H1 (cell line): ENCODE measurements at regions not wholly inside any gene's neighbourhood (a gene's known extent, or its start where the extent isn't known, plus 50 kb on each side); places are given as distances from the start of the nearest gene placed in this dataset.
A peak's percentile ranks its signal among the peaks of the same experiment; 100 is the strongest.

Source experiments
- CTCF ChIA-PET: fragments of 300-600 bp; sonication (Branson Sonifier 250); formaldehyde crosslinking; loops from one replicate; lab custom pipeline; 2021; ENCODE audit not compliant: partially characterized antibody; lab: Charles Lee
- POLR2A ChIA-PET: fragments of 300-600 bp; sonication (Branson Sonifier 250); formaldehyde crosslinking; loops from one replicate; lab custom pipeline; 2021; ENCODE audit warnings: inconsistent platforms; ENCODE audit not compliant: partially characterized antibody; lab: Charles Lee
- DNase-seq, 2 experiments: peaks; one replicate each; pipeline versions ENCODE4 v3.0.0 to v3.0.0-alpha.2; 2010 to 2022; ENCODE audit warnings: low spot score in 2 of 2, low read depth in 1 of 2, mixed read lengths in 1 of 2
- FAIRE-seq: peaks from 2 replicates; lab custom pipeline; 2011; peaks lifted over from hg19 to GRCh38; lab: Jason Lieb, UNC
- H2AFZ ChIP-seq: 2 replicates; pipeline ENCODE4 v1.8.1; 2012; ENCODE audit warnings: low read length, inconsistent platforms
- H2AK5ac ChIP-seq: 2 replicates; pipeline ENCODE4 v1.6.1; 2013; ENCODE audit warnings: low read depth, low read length
- H2BK120ac ChIP-seq: replicated peaks from 2 replicates; pipeline ENCODE3; 2013; ENCODE audit warnings: low read depth, low read length, inconsistent platforms
- H2BK12ac ChIP-seq: 2 replicates; pipeline ENCODE4 v1.6.1; 2013; ENCODE audit warnings: low read depth, low read length
- H2BK15ac ChIP-seq: 2 replicates; pipeline ENCODE4 v1.6.1; 2013; ENCODE audit warnings: low read length
- H2BK20ac ChIP-seq: 2 replicates; pipeline ENCODE4 v1.6.1; 2013; ENCODE audit warnings: low read length
- H2BK5ac ChIP-seq: 2 replicates; pipeline ENCODE4 v1.6.1; 2013; ENCODE audit warnings: low read depth, low read length
- H3K14ac ChIP-seq: 2 replicates; pipeline ENCODE4 v1.6.1; 2013; ENCODE audit warnings: inconsistent platforms; ENCODE audit not compliant: insufficient read length
- H3K18ac ChIP-seq: 2 replicates; pipeline ENCODE4 v1.6.1; 2013; ENCODE audit warnings: low read length; ENCODE audit errors: extremely low read depth
- H3K23ac ChIP-seq: 2 replicates; pipeline ENCODE4 v1.6.1; 2013; ENCODE audit warnings: inconsistent platforms; ENCODE audit not compliant: insufficient read length
- H3K23me2 ChIP-seq: 2 replicates; pipeline ENCODE4 v1.6.1; 2013; ENCODE audit warnings: low read depth, low read length
- H3K27ac ChIP-seq: 2 replicates; pipeline ENCODE4 v1.6.1; 2011; ENCODE audit warnings: low read depth, low read length, inconsistent platforms
- H3K27me3 ChIP-seq, 4 experiments: replicated peaks in 1 of 4; 1 replicate in 1 of 4; 2 replicates in 3 of 4; pipeline versions ENCODE4 v1.6.1 to v1.8.1; 2011 to 2013; ENCODE audit warnings: low read length in 3 of 4, mild to moderate bottlenecking in 3 of 4, inconsistent platforms in 2 of 4, mixed read lengths in 2 of 4, moderate library complexity in 1 of 4; ENCODE audit not compliant: control insufficient read depth in 3 of 4, insufficient read depth in 3 of 4; ENCODE audit errors: extremely low read depth in 1 of 4
- H3K36me3 ChIP-seq, 4 experiments: 2 replicates each; pipeline versions ENCODE4 v1.6.1 to v1.8.1; 2011 to 2013; ENCODE audit warnings: mild to moderate bottlenecking in 4 of 4, low read length in 3 of 4, moderate library complexity in 2 of 4, control low read depth in 1 of 4, inconsistent platforms in 1 of 4; ENCODE audit not compliant: insufficient read depth in 4 of 4, control insufficient read depth in 2 of 4
- H3K4ac ChIP-seq: replicated peaks from 2 replicates; pipeline ENCODE3; 2013; ENCODE audit warnings: low read length, low read depth, mixed read lengths, inconsistent platforms; ENCODE audit not compliant: insufficient read length
- H3K4me1 ChIP-seq, 4 experiments: replicated peaks in 1 of 4; 1 replicate in 1 of 4; 2 replicates in 3 of 4; pipeline versions ENCODE4 v1.6.1 to v1.8.1; 2011 to 2013; ENCODE audit warnings: low read length in 3 of 4, inconsistent platforms in 2 of 4, mixed read lengths in 1 of 4; ENCODE audit not compliant: insufficient read depth in 4 of 4, control insufficient read depth in 3 of 4
- H3K4me2 ChIP-seq, 2 experiments: 2 replicates each; pipeline versions ENCODE4 v1.6.1 to v1.8.1; 2011 to 2013; ENCODE audit warnings: low read depth in 2 of 2, low read length in 2 of 2, control low read depth in 1 of 2, inconsistent platforms in 1 of 2, mild to moderate bottlenecking in 1 of 2; ENCODE audit not compliant: insufficient read depth in 1 of 2
- H3K4me3 ChIP-seq, 4 experiments: fragments of 200-600, 300-600 bp in 1 of 4; sonication (generic), shearing (Covaris generic), sonication (Bioruptor Twin) in 1 of 4; 2 replicates each; pipeline versions ENCODE4 v1.5.1 to v1.8.1; 2011 to 2016; ENCODE audit warnings: low read length in 4 of 4, low read depth in 3 of 4, control low read depth in 2 of 4, inconsistent platforms in 2 of 4, mild to moderate bottlenecking in 2 of 4, mixed read lengths in 1 of 4, moderate library complexity in 1 of 4; ENCODE audit not compliant: insufficient read depth in 2 of 4; ENCODE audit errors: extremely low read depth in 1 of 4
- H3K56ac ChIP-seq: replicated peaks from 2 replicates; pipeline ENCODE3; 2013; ENCODE audit warnings: low read depth, mild to moderate bottlenecking, mixed read lengths, low read length, inconsistent platforms; ENCODE audit not compliant: insufficient read length
- H3K79me1 ChIP-seq: 2 replicates; pipeline ENCODE4 v1.6.1; 2013; ENCODE audit warnings: low read depth, low read length, control low read depth
- H3K79me2 ChIP-seq, 2 experiments: 2 replicates each; pipeline versions ENCODE4 v1.6.1 to v1.8.1; 2012 to 2013; ENCODE audit warnings: low read length in 2 of 2, mild to moderate bottlenecking in 2 of 2, inconsistent platforms in 1 of 2; ENCODE audit not compliant: insufficient read depth in 2 of 2, control insufficient read depth in 1 of 2
- H3K9ac ChIP-seq, 4 experiments: replicated peaks in 1 of 4; 1 replicate in 1 of 4; 2 replicates in 3 of 4; pipeline versions ENCODE4 v1.6.1 to v1.8.1; 2011 to 2013; ENCODE audit warnings: low read depth in 3 of 4, low read length in 3 of 4, control low read depth in 2 of 4, mild to moderate bottlenecking in 2 of 4, moderate library complexity in 2 of 4, inconsistent platforms in 1 of 4; ENCODE audit errors: extremely low read depth in 1 of 4
- H3K9me3 ChIP-seq, 2 experiments: 2 replicates each; pipeline versions ENCODE4 v1.6.1 to v1.8.1; 2012 to 2013; ENCODE audit warnings: mild to moderate bottlenecking in 2 of 2, moderate library complexity in 2 of 2, control low read depth in 1 of 2, inconsistent platforms in 1 of 2, low read depth in 1 of 2, low read length in 1 of 2, mixed read lengths in 1 of 2; ENCODE audit not compliant: insufficient read depth in 2 of 2
- H4K20me1 ChIP-seq, 2 experiments: replicated peaks in 1 of 2; 2 replicates each; pipeline versions ENCODE3 to v1.8.1; 2011 to 2013; ENCODE audit warnings: inconsistent platforms in 2 of 2, low read length in 2 of 2, mild to moderate bottlenecking in 1 of 2; ENCODE audit not compliant: insufficient read depth in 2 of 2, control insufficient read depth in 1 of 2
- H4K5ac ChIP-seq: 2 replicates; pipeline ENCODE4 v1.6.1; 2013; ENCODE audit warnings: low read length, low read depth, mixed read lengths, inconsistent platforms; ENCODE audit not compliant: insufficient read length
- H4K8ac ChIP-seq: 2 replicates; pipeline ENCODE4 v1.8.0; 2013; ENCODE audit warnings: mild to moderate bottlenecking, moderate library complexity, low read length, inconsistent platforms; ENCODE audit not compliant: insufficient read depth; ENCODE audit errors: extremely low read depth
- H4K91ac ChIP-seq: replicated peaks from 2 replicates; pipeline ENCODE3; 2013; ENCODE audit warnings: low read length, mixed read lengths, inconsistent platforms; ENCODE audit not compliant: insufficient read length
- CHD1 ChIP-seq: IDR thresholded peaks from 2 replicates; pipeline ENCODE4 v1.6.1; 2012; ENCODE audit warnings: low read depth, low read length, improper control_type of control experiment
- EZH2 ChIP-seq: fragments of 200-600 bp; sonication (generic); IDR thresholded peaks from 2 replicates; pipeline ENCODE4 v1.7.1; 2012; ENCODE audit warnings: low read depth, mild to moderate bottlenecking, moderate library complexity, low read length, inconsistent platforms; ENCODE audit not compliant: severe bottlenecking
- PHF8 ChIP-seq: fragments of 200-600 bp; sonication (generic); conservative IDR thresholded peaks from 2 replicates; pipeline ENCODE4 v1.7.1; 2012; ENCODE audit warnings: low read depth, mild to moderate bottlenecking, inconsistent platforms, low read length, moderate library complexity
- POLR2AphosphoS5 ChIP-seq: IDR thresholded peaks from 2 replicates; pipeline ENCODE4 v1.6.1; 2011; ENCODE audit warnings: low read depth, low read length
- RAD21 ChIP-seq, 2 experiments: IDR thresholded peaks in 1 of 2; conservative IDR thresholded peaks in 1 of 2; 2 replicates each; pipeline ENCODE4 v1.6.1; 2011; ENCODE audit warnings: low read depth in 2 of 2, low read length in 2 of 2, improper control_type of control experiment in 1 of 2, inconsistent platforms in 1 of 2, mild to moderate bottlenecking in 1 of 2, moderate library complexity in 1 of 2
- SIRT6 ChIP-seq: IDR thresholded peaks from one replicate; pipeline ENCODE4 v1.7.1; 2012; ENCODE audit warnings: low read length, inconsistent platforms
- TBP ChIP-seq: IDR thresholded peaks from 2 replicates; pipeline ENCODE4 v1.6.1; 2011; ENCODE audit warnings: low read depth, low read length, improper control_type of control experiment
- WGBS, 2 experiments: shearing (Covaris generic) in 1 of 2; methylation state at CpG; one replicate each; pipeline versions ENCODE4 v1.1.6 to v1.1.7; 2013 to 2015; ENCODE audit warnings: low lambda C conversion rate in 2 of 2, mixed read lengths in 2 of 2, inconsistent platforms in 1 of 2, low coverage in 1 of 2, missing lambda C conversion rate in 1 of 2; ENCODE audit not compliant: insufficient replicate concordance in 2 of 2, insufficient coverage in 1 of 2, insufficient read length in 1 of 2; ENCODE audit errors: extremely low coverage in 1 of 2, missing lambda C conversion rate in 1 of 2; 5-methylcytosine and 5-hydroxymethylcytosine counted together
- TF ChIP-seq, protein P1 (sequence below): IDR thresholded peaks from 2 replicates; pipeline ENCODE4 v1.6.1; 2011; ENCODE audit warnings: low read length, improper control_type of control experiment

DNA sequence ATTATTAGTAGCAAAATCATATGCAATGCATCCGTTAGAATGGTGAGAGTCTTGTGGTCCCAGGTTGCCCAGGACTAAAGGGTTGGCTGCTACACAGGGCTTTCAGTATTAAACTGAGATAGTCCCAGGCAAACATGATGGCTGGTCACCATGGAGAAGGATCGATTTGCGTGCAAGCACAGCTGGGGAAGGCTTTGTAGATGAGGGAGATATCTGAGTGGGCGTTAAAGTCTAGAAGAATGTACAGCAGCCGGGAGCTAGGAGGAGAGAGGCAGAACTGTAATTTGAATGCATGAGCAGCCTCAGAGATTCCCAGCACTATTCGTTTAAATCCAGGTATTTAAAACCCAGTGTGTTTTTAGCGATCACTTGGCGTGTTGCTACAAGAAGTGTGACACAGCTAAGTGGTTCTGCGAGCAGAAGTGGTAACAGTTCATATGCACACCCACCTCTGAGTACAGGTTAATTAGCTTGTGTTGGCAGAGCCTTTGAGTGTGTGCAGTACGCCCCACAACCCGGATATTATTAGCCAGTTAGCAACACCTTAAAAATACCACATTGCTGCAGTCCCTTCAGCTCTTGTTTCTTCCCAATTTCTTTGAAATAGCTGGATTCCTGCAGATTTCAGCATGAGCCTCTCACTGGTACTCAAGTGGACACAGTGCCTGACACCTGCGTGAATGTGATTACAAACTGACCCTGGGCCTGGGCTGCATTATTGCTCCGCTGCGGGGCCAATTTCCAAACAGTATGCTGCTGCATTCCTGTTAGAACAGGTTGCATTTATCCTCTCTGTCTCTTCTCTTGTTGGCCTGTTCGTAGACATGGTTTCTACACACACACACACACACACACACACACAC is 67.2 kb upstream of the SCAF4 start:
- H3K27ac ChIP-seq: no peak overlapping the region

More for the DNA sequence above, 67.2 kb upstream of the SCAF4 start:
- H3K9ac ChIP-seq: no peak overlapping the region
- no peak for DNase-seq
- H2AK5ac ChIP-seq: 0 out of 2 replicates have a peak overlapping the region, but pooled peaks have one; percentile 39
- no peak overlapping the region; the same call in 1 of the 2 replicates for H4K8ac ChIP-seq
- 89% methylated on average over 15 of the region's 15 CpGs; no CpG with 5 or more reads in 1 of the 2 experiments for WGBS, 2 experiments
- H2BK15ac ChIP-seq: peak overlapping the region; percentile 37; the same call in 1 of the 2 replicates
- no peak for FAIRE-seq
- no peak overlapping the region for H3K23ac ChIP-seq
- H3K14ac ChIP-seq: no peak overlapping the region
- H3K56ac ChIP-seq: no peak overlapping the region
- no peaks in the 10 kb centered on the region for H3K9me3 ChIP-seq
- H4K5ac ChIP-seq: no peak overlapping the region
- peaks cover 3% of the 10 kb centered on the region; the same call in 1 of the 2 replicates for H3K23me2 ChIP-seq
- no peak overlapping the region for H2BK12ac ChIP-seq
- H2AFZ ChIP-seq: no peak overlapping the region
- POLR2A ChIA-PET: interaction anchor here (0.7 kb wide), 1 partner anchor 71 kb away, joined by 3 read pairs; no protein-coding TSS in a partner anchor
- no peak overlapping the region for H2BK20ac ChIP-seq
- no peak overlapping the region for H3K4me2 ChIP-seq
- H4K91ac ChIP-seq: no peak overlapping the region
- H3K27me3 ChIP-seq: no peaks in the 10 kb centered on the region
- H3K4me1 ChIP-seq: peaks cover 0 to 2% (median 0%) of the 10 kb centered on the region in 4 experiments; a peak in 1 of 7 replicates
- H3K79me2 ChIP-seq: no peaks in the 10 kb centered on the region
- no peak overlapping the region for H2BK120ac ChIP-seq
- no peaks in the 10 kb centered on the region for H3K36me3 ChIP-seq
- CTCF ChIA-PET: interaction anchor here (0.7 to 3.7 kb wide), 5 partner anchors 9 to 136 kb away, joined by 3 to 16 read pairs (median 4); no protein-coding TSS in a partner anchor
- no peak overlapping the region for H3K18ac ChIP-seq
- no peak overlapping the region for H3K4me3 ChIP-seq
- H3K4ac ChIP-seq: no peak overlapping the region
- TF ChIP-seq, protein P1, sequence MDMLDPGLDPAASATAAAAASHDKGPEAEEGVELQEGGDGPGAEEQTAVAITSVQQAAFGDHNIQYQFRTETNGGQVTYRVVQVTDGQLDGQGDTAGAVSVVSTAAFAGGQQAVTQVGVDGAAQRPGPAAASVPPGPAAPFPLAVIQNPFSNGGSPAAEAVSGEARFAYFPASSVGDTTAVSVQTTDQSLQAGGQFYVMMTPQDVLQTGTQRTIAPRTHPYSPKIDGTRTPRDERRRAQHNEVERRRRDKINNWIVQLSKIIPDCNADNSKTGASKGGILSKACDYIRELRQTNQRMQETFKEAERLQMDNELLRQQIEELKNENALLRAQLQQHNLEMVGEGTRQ: no peak
- no peak for TF ChIP-seq RAD21 (IDR thresholded peaks at IDR 0.05 in 1 of 2, conservative IDR thresholded peaks at IDR 0.05 in 1 of 2; ENCODE audit: low read depth in 2 of 2, low read length in 2 of 2)
- no peak for TF ChIP-seq EZH2
- TF ChIP-seq POLR2AphosphoS5: no peak
- no peak for TF ChIP-seq CHD1
- TF ChIP-seq TBP: no peak
- no peak for TF ChIP-seq PHF8
- TF ChIP-seq SIRT6: no peak
- no peak overlapping the region for H2BK5ac ChIP-seq
- H4K20me1 ChIP-seq: no peaks in the 10 kb centered on the region
- no peaks in the 10 kb centered on the region for H3K79me1 ChIP-seq
